Brain microvascular endothelial cell (primary cell): ENCODE measurements at regions not wholly inside any gene's neighbourhood (a gene's known extent, or its start where the extent isn't known, plus 50 kb on each side); places are given as distances from the start of the nearest gene placed in this dataset.

Experiments
- DNase-seq: peaks from one replicate; pipeline ENCODE4 v3.0.0-alpha.2; 2020
- H3K27ac ChIP-seq: fragments of 250-450 bp; sonication (Bioruptor Pico); 2 replicates; pipeline ENCODE4 v1.5.1; 2020; ENCODE audit warnings: mild to moderate bottlenecking, moderate library complexity
- H3K27me3 ChIP-seq: fragments of 250-450 bp; sonication (Bioruptor Pico); replicated peaks from 2 replicates; pipeline ENCODE4 v1.5.1; 2020; ENCODE audit warnings: mild to moderate bottlenecking
- H3K36me3 ChIP-seq: fragments of 250-450 bp; sonication (Bioruptor Pico); replicated peaks from 2 replicates; pipeline ENCODE4 v1.5.1; 2020; ENCODE audit warnings: mild to moderate bottlenecking
- H3K4me3 ChIP-seq: 2 replicates; pipeline ENCODE4 v1.5.1; 2011; ENCODE audit warnings: low read depth, mild to moderate bottlenecking, control low read depth, low read length, moderate library complexity
- CTCF ChIP-seq: IDR thresholded peaks from 2 replicates; pipeline ENCODE4 v1.5.1; 2011; ENCODE audit warnings: low read depth, mild to moderate bottlenecking, moderate library complexity, low read length, control low read depth, inconsistent platforms; ENCODE audit errors: missing control alignments
- in situ Hi-C: cut with HindIII; loops from 2 replicates; pipeline ENCODE4 v1.10.0; 2017; ENCODE audit warnings: low sequenced_read_pairs, low pct_ligation_motif_present

GRCh38 chr16:86381491-86381890 is 128.8 kb upstream of the FOXF1 start:
- H3K4me3 ChIP-seq: no peak overlapping the region
- in situ Hi-C loops: no loop called here
- no peak for TF ChIP-seq CTCF
- DNase-seq: no peak
- no peaks in the 10 kb centered on the region for H3K27me3 ChIP-seq
- no peaks in the 10 kb centered on the region for H3K36me3 ChIP-seq
- H3K27ac ChIP-seq: no peak overlapping the region

- H3K27ac ChIP-seq: no peak overlapping the region
- no peak for DNase-seq
- in situ Hi-C loops: no loop called here
- H3K4me3 ChIP-seq: no peak overlapping the region
- H3K36me3 ChIP-seq: no peaks in the 10 kb centered on the region
- no peak for TF ChIP-seq CTCF
- H3K27me3 ChIP-seq: no peaks in the 10 kb centered on the region
Observed at GRCh38 chr16:86382067-86382773, 128.1 kb upstream of the FOXF1 start.

- Histone ChIP-seq H3K4me3 (no peak overlapping the region), H3K27ac (no peak overlapping the region), H3K36me3 (no peaks in the 10 kb centered on the region), H3K27me3 (no peaks in the 10 kb centered on the region)
- in situ Hi-C loops: no loop called here
- TF ChIP-seq CTCF: no peak
- DNase-seq: no peak
Observed at GRCh38 chr16:86382774-86383407, 127.4 kb upstream of the FOXF1 start.

GRCh38 chr16:86383488-86384262 is 126.7 kb upstream of the FOXF1 start:
- Histone ChIP-seq H3K36me3 (no peaks in the 10 kb centered on the region), H3K4me3 (no peak overlapping the region), H3K27me3 (no peaks in the 10 kb centered on the region), H3K27ac (peak overlapping the region; percentile 84)
- no peak for TF ChIP-seq CTCF
- DNase-seq: peak; percentile 88
- in situ Hi-C loops: no loop called here

GRCh38 chr16:86384263-86384649 is 126.1 kb upstream of the FOXF1 start:
- Histone ChIP-seq H3K27me3 (no peaks in the 10 kb centered on the region), H3K4me3 (no peak overlapping the region), H3K27ac (peak overlapping the region; percentile 84), H3K36me3 (no peaks in the 10 kb centered on the region)
- TF ChIP-seq CTCF: no peak
- in situ Hi-C loops: no loop called here
- peak; percentile 69 for DNase-seq
